H1 (cell line): ENCODE measurements at regions not wholly inside any gene's neighbourhood (a gene's known extent, or its start where the extent isn't known, plus 50 kb on each side); places are given as distances from the start of the nearest gene placed in this dataset.

Experiments
- CTCF ChIA-PET: fragments of 300-600 bp; sonication (Branson Sonifier 250); formaldehyde crosslinking; loops from one replicate; lab custom pipeline; 2021; ENCODE audit not compliant: partially characterized antibody; lab: Charles Lee
- POLR2A ChIA-PET: fragments of 300-600 bp; sonication (Branson Sonifier 250); formaldehyde crosslinking; loops from one replicate; lab custom pipeline; 2021; ENCODE audit warnings: inconsistent platforms; ENCODE audit not compliant: partially characterized antibody; lab: Charles Lee
- DNase-seq, 2 experiments: peaks; one replicate each; pipeline versions ENCODE4 v3.0.0 to v3.0.0-alpha.2; 2010 to 2022; ENCODE audit warnings: low spot score in 2 of 2, low read depth in 1 of 2, mixed read lengths in 1 of 2
- FAIRE-seq: peaks from 2 replicates; lab custom pipeline; 2011; peaks lifted over from hg19 to GRCh38; lab: Jason Lieb, UNC
- H2AFZ ChIP-seq: 2 replicates; pipeline ENCODE4 v1.8.1; 2012; ENCODE audit warnings: low read length, inconsistent platforms
- H2AK5ac ChIP-seq: 2 replicates; pipeline ENCODE4 v1.6.1; 2013; ENCODE audit warnings: low read depth, low read length
- H2BK120ac ChIP-seq: replicated peaks from 2 replicates; pipeline ENCODE3; 2013; ENCODE audit warnings: low read depth, low read length, inconsistent platforms
- H2BK12ac ChIP-seq: 2 replicates; pipeline ENCODE4 v1.6.1; 2013; ENCODE audit warnings: low read depth, low read length
- H2BK15ac ChIP-seq: 2 replicates; pipeline ENCODE4 v1.6.1; 2013; ENCODE audit warnings: low read length
- H2BK20ac ChIP-seq: 2 replicates; pipeline ENCODE4 v1.6.1; 2013; ENCODE audit warnings: low read length
- H2BK5ac ChIP-seq: 2 replicates; pipeline ENCODE4 v1.6.1; 2013; ENCODE audit warnings: low read depth, low read length
- H3K14ac ChIP-seq: 2 replicates; pipeline ENCODE4 v1.6.1; 2013; ENCODE audit warnings: inconsistent platforms; ENCODE audit not compliant: insufficient read length
- H3K18ac ChIP-seq: 2 replicates; pipeline ENCODE4 v1.6.1; 2013; ENCODE audit warnings: low read length; ENCODE audit errors: extremely low read depth
- H3K23ac ChIP-seq: 2 replicates; pipeline ENCODE4 v1.6.1; 2013; ENCODE audit warnings: inconsistent platforms; ENCODE audit not compliant: insufficient read length
- H3K23me2 ChIP-seq: 2 replicates; pipeline ENCODE4 v1.6.1; 2013; ENCODE audit warnings: low read depth, low read length
- H3K27ac ChIP-seq: 2 replicates; pipeline ENCODE4 v1.6.1; 2011; ENCODE audit warnings: low read depth, low read length, inconsistent platforms
- H3K27me3 ChIP-seq, 4 experiments: replicated peaks in 1 of 4; 1 replicate in 1 of 4; 2 replicates in 3 of 4; pipeline versions ENCODE4 v1.6.1 to v1.8.1; 2011 to 2013; ENCODE audit warnings: low read length in 3 of 4, mild to moderate bottlenecking in 3 of 4, inconsistent platforms in 2 of 4, mixed read lengths in 2 of 4, moderate library complexity in 1 of 4; ENCODE audit not compliant: control insufficient read depth in 3 of 4, insufficient read depth in 3 of 4; ENCODE audit errors: extremely low read depth in 1 of 4
- H3K36me3 ChIP-seq, 4 experiments: 2 replicates each; pipeline versions ENCODE4 v1.6.1 to v1.8.1; 2011 to 2013; ENCODE audit warnings: mild to moderate bottlenecking in 4 of 4, low read length in 3 of 4, moderate library complexity in 2 of 4, control low read depth in 1 of 4, inconsistent platforms in 1 of 4; ENCODE audit not compliant: insufficient read depth in 4 of 4, control insufficient read depth in 2 of 4
- H3K4ac ChIP-seq: replicated peaks from 2 replicates; pipeline ENCODE3; 2013; ENCODE audit warnings: low read length, low read depth, mixed read lengths, inconsistent platforms; ENCODE audit not compliant: insufficient read length
- H3K4me1 ChIP-seq, 4 experiments: replicated peaks in 1 of 4; 1 replicate in 1 of 4; 2 replicates in 3 of 4; pipeline versions ENCODE4 v1.6.1 to v1.8.1; 2011 to 2013; ENCODE audit warnings: low read length in 3 of 4, inconsistent platforms in 2 of 4, mixed read lengths in 1 of 4; ENCODE audit not compliant: insufficient read depth in 4 of 4, control insufficient read depth in 3 of 4
- H3K4me2 ChIP-seq, 2 experiments: 2 replicates each; pipeline versions ENCODE4 v1.6.1 to v1.8.1; 2011 to 2013; ENCODE audit warnings: low read depth in 2 of 2, low read length in 2 of 2, control low read depth in 1 of 2, inconsistent platforms in 1 of 2, mild to moderate bottlenecking in 1 of 2; ENCODE audit not compliant: insufficient read depth in 1 of 2
- H3K4me3 ChIP-seq, 4 experiments: fragments of 200-600, 300-600 bp in 1 of 4; sonication (generic), shearing (Covaris generic), sonication (Bioruptor Twin) in 1 of 4; 2 replicates each; pipeline versions ENCODE4 v1.5.1 to v1.8.1; 2011 to 2016; ENCODE audit warnings: low read length in 4 of 4, low read depth in 3 of 4, control low read depth in 2 of 4, inconsistent platforms in 2 of 4, mild to moderate bottlenecking in 2 of 4, mixed read lengths in 1 of 4, moderate library complexity in 1 of 4; ENCODE audit not compliant: insufficient read depth in 2 of 4; ENCODE audit errors: extremely low read depth in 1 of 4
- H3K56ac ChIP-seq: replicated peaks from 2 replicates; pipeline ENCODE3; 2013; ENCODE audit warnings: low read depth, mild to moderate bottlenecking, mixed read lengths, low read length, inconsistent platforms; ENCODE audit not compliant: insufficient read length
- H3K79me1 ChIP-seq: 2 replicates; pipeline ENCODE4 v1.6.1; 2013; ENCODE audit warnings: low read depth, low read length, control low read depth
- H3K79me2 ChIP-seq, 2 experiments: 2 replicates each; pipeline versions ENCODE4 v1.6.1 to v1.8.1; 2012 to 2013; ENCODE audit warnings: low read length in 2 of 2, mild to moderate bottlenecking in 2 of 2, inconsistent platforms in 1 of 2; ENCODE audit not compliant: insufficient read depth in 2 of 2, control insufficient read depth in 1 of 2
- H3K9ac ChIP-seq, 4 experiments: replicated peaks in 1 of 4; 1 replicate in 1 of 4; 2 replicates in 3 of 4; pipeline versions ENCODE4 v1.6.1 to v1.8.1; 2011 to 2013; ENCODE audit warnings: low read depth in 3 of 4, low read length in 3 of 4, control low read depth in 2 of 4, mild to moderate bottlenecking in 2 of 4, moderate library complexity in 2 of 4, inconsistent platforms in 1 of 4; ENCODE audit errors: extremely low read depth in 1 of 4
- H3K9me3 ChIP-seq, 2 experiments: 2 replicates each; pipeline versions ENCODE4 v1.6.1 to v1.8.1; 2012 to 2013; ENCODE audit warnings: mild to moderate bottlenecking in 2 of 2, moderate library complexity in 2 of 2, control low read depth in 1 of 2, inconsistent platforms in 1 of 2, low read depth in 1 of 2, low read length in 1 of 2, mixed read lengths in 1 of 2; ENCODE audit not compliant: insufficient read depth in 2 of 2
- H4K20me1 ChIP-seq, 2 experiments: replicated peaks in 1 of 2; 2 replicates each; pipeline versions ENCODE3 to v1.8.1; 2011 to 2013; ENCODE audit warnings: inconsistent platforms in 2 of 2, low read length in 2 of 2, mild to moderate bottlenecking in 1 of 2; ENCODE audit not compliant: insufficient read depth in 2 of 2, control insufficient read depth in 1 of 2
- H4K5ac ChIP-seq: 2 replicates; pipeline ENCODE4 v1.6.1; 2013; ENCODE audit warnings: low read length, low read depth, mixed read lengths, inconsistent platforms; ENCODE audit not compliant: insufficient read length
- H4K8ac ChIP-seq: 2 replicates; pipeline ENCODE4 v1.8.0; 2013; ENCODE audit warnings: mild to moderate bottlenecking, moderate library complexity, low read length, inconsistent platforms; ENCODE audit not compliant: insufficient read depth; ENCODE audit errors: extremely low read depth
- H4K91ac ChIP-seq: replicated peaks from 2 replicates; pipeline ENCODE3; 2013; ENCODE audit warnings: low read length, mixed read lengths, inconsistent platforms; ENCODE audit not compliant: insufficient read length
- CHD1 ChIP-seq: IDR thresholded peaks from 2 replicates; pipeline ENCODE4 v1.6.1; 2012; ENCODE audit warnings: low read depth, low read length, improper control_type of control experiment
- EGR1 ChIP-seq: IDR thresholded peaks from 2 replicates; pipeline ENCODE4 v1.6.1; 2011; ENCODE audit warnings: low read depth, low read length, borderline replicate concordance
- GABPA ChIP-seq: IDR thresholded peaks from 2 replicates; pipeline ENCODE4 v1.6.1; 2011; ENCODE audit warnings: mild to moderate bottlenecking, low read length, moderate library complexity, borderline replicate concordance; ENCODE audit not compliant: insufficient read depth
- HDAC2 ChIP-seq, 2 experiments: fragments of 300-600 bp in 1 of 2; sonication (generic) in 1 of 2; IDR thresholded peaks; 2 replicates each; pipeline ENCODE4 v1.6.1; 2011 to 2012; ENCODE audit warnings: low read depth in 2 of 2, low read length in 2 of 2, mild to moderate bottlenecking in 2 of 2, moderate library complexity in 2 of 2, borderline replicate concordance in 1 of 2, inconsistent platforms in 1 of 2
- MAX ChIP-seq: IDR thresholded peaks from 2 replicates; pipeline ENCODE4 v1.6.1; 2012; ENCODE audit warnings: inconsistent platforms
- RBBP5 ChIP-seq: IDR thresholded peaks from 2 replicates; pipeline ENCODE4 v1.7.1; 2012; ENCODE audit warnings: low read depth, mild to moderate bottlenecking, inconsistent platforms, low read length, moderate library complexity, borderline replicate concordance
- RXRA ChIP-seq: IDR thresholded peaks from 2 replicates; pipeline ENCODE4 v1.6.1; 2011; ENCODE audit warnings: low read depth, mild to moderate bottlenecking, low read length, moderate library complexity; ENCODE audit not compliant: insufficient read depth
- SP2 ChIP-seq: IDR thresholded peaks from 2 replicates; pipeline ENCODE4 v1.6.1; 2012; ENCODE audit warnings: mild to moderate bottlenecking, low read length, inconsistent platforms
- TAF7 ChIP-seq: optimal IDR thresholded peaks from 2 replicates; pipeline ENCODE3; 2011; ENCODE audit warnings: low read depth, mild to moderate bottlenecking, inconsistent platforms, low read length, moderate library complexity, borderline replicate concordance
- TBP ChIP-seq: IDR thresholded peaks from 2 replicates; pipeline ENCODE4 v1.6.1; 2011; ENCODE audit warnings: low read depth, low read length, improper control_type of control experiment
- TEAD4 ChIP-seq: IDR thresholded peaks from 2 replicates; pipeline ENCODE4 v1.6.1; 2012; ENCODE audit warnings: low read depth, low read length, inconsistent platforms, mixed read lengths
- ZNF274 ChIP-seq: IDR thresholded peaks from 2 replicates; pipeline ENCODE4 v1.7.0; 2012; ENCODE audit warnings: low read length, borderline replicate concordance; ENCODE audit errors: extremely low read depth
- WGBS, 2 experiments: shearing (Covaris generic) in 1 of 2; methylation state at CpG; one replicate each; pipeline versions ENCODE4 v1.1.6 to v1.1.7; 2013 to 2015; ENCODE audit warnings: low lambda C conversion rate in 2 of 2, mixed read lengths in 2 of 2, inconsistent platforms in 1 of 2, low coverage in 1 of 2, missing lambda C conversion rate in 1 of 2; ENCODE audit not compliant: insufficient replicate concordance in 2 of 2, insufficient coverage in 1 of 2, insufficient read length in 1 of 2; ENCODE audit errors: extremely low coverage in 1 of 2, missing lambda C conversion rate in 1 of 2; 5-methylcytosine and 5-hydroxymethylcytosine counted together

GRCh38 chr3:159250961-159251360 lies 449.1 kb downstream of the MFSD1 start:
- no peak overlapping the region for H3K23ac ChIP-seq
- H2AK5ac ChIP-seq, result no peak overlapping the region
- H3K4me3 ChIP-seq, result no peak overlapping the region
- no peaks in the 10 kb centered on the region for H3K79me2 ChIP-seq
- H3K4me2 ChIP-seq, result no peak overlapping the region
- no peak for DNase-seq
- H3K4me1 ChIP-seq, result no peaks in the 10 kb centered on the region
- no peak overlapping the region for H3K56ac ChIP-seq
- H4K8ac ChIP-seq, result no peak overlapping the region
- no peak overlapping the region for H2BK20ac ChIP-seq
- ChIA-PET CTCF (interaction anchor here (0.6 to 5.3 kb wide), 19 partner anchors 10 to 524 kb away, joined by 3 to 53 read pairs (median 5); no protein-coding TSS in a partner anchor), POLR2A (no interaction called here)
- no peaks in the 10 kb centered on the region for H3K9me3 ChIP-seq
- no peak overlapping the region for H2BK120ac ChIP-seq
- no peaks in the 10 kb centered on the region for H3K27me3 ChIP-seq
- no peak overlapping the region for H4K91ac ChIP-seq
- no peak overlapping the region for H3K9ac ChIP-seq
- no peak overlapping the region for H3K4ac ChIP-seq
- H2AFZ ChIP-seq, result no peak overlapping the region
- no peaks in the 10 kb centered on the region for H3K36me3 ChIP-seq
- H3K14ac ChIP-seq, result no peak overlapping the region
- H4K20me1 ChIP-seq, result no peaks in the 10 kb centered on the region
- H4K5ac ChIP-seq, result no peak overlapping the region
- 73% methylated on average over 1 of the region's 1 CpG; no CpG with 5 or more reads in 1 of the 2 experiments for WGBS, 2 experiments
- no peak overlapping the region for H3K27ac ChIP-seq
- H2BK12ac ChIP-seq, result no peak overlapping the region
- no peaks in the 10 kb centered on the region for H3K79me1 ChIP-seq
- no peak overlapping the region for H2BK5ac ChIP-seq
- no peaks in the 10 kb centered on the region; the same call in 1 of the 2 replicates for H3K23me2 ChIP-seq
- FAIRE-seq, result no peak
- no peak overlapping the region for H2BK15ac ChIP-seq
- no peak overlapping the region for H3K18ac ChIP-seq
- TF ChIP-seq HDAC2 (IDR thresholded peaks at IDR 0.05; ENCODE audit: borderline replicate concordance in 1 of 2, low read depth in 2 of 2, low read length in 2 of 2) (no peak), EGR1 (no peak), ZNF274 (no peak), CHD1 (no peak), TEAD4 (no peak), GABPA (no peak), RBBP5 (no peak), RXRA (no peak), TBP (no peak), SP2 (no peak), TAF7 (no peak), MAX (no peak)
